WTC11 (cell line): ENCODE measurements at regions not wholly inside any gene's neighbourhood (a gene's known extent, or its start where the extent isn't known, plus 50 kb on each side); places are given as distances from the start of the nearest gene placed in this dataset.

Source experiments
- FOXJ3 ChIP-seq: sonication (generic); formaldehyde crosslinking; IDR thresholded peaks from 2 replicates; pipeline ENCODE4 v1.9.0; 2021; ENCODE audit warnings: missing genetic modification reagents, mild to moderate bottlenecking, borderline replicate concordance
- TCF7 ChIP-seq: sonication (generic); formaldehyde crosslinking; IDR thresholded peaks from 2 replicates; pipeline ENCODE4 v1.8.0; 2022; ENCODE audit warnings: mild to moderate bottlenecking, low read depth, missing genetic modification reagents, moderate library complexity
- TP53 ChIP-seq: sonication (generic); formaldehyde crosslinking; IDR thresholded peaks from 2 replicates; pipeline ENCODE4 v1.8.1; 2023; ENCODE audit warnings: mild to moderate bottlenecking, missing genetic modification reagents

DNA sequence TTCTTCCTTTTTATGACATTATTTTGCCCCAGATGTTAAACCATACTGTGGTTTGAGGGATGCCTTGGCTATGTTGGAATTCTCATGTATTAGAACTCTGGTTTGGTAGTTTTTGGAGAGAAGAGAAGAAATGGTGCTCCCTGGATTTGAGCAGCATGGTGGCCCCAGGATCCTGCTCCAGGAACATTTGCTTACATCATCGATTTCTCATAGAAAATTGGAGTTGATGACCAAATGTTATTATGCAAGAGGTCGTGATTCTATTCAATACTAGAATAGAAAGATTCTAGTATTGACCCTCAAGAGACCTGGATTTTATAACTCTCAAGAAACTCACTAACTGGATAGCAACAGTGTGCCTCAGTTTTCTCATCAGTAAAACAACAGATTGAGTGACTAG is 77.5 kb upstream of the GNAQ start:
- TF ChIP-seq FOXJ3, result no peak
- no peak for TF ChIP-seq TP53 (CRISPR knock-in tag)
- TF ChIP-seq TCF7 (CRISPR knock-in tag), result no peak
